IPS-15b (cell line): ENCODE measurements at regions not wholly inside any gene's neighbourhood (a gene's known extent, or its start where the extent isn't known, plus 50 kb on each side); places are given as distances from the start of the nearest gene placed in this dataset.

Experiments used
- H3K27me3 ChIP-seq: one replicate; pipeline ENCODE4 v1.6.1; 2013; ENCODE audit warnings: low read length; ENCODE audit not compliant: control insufficient read depth, insufficient read depth
- H3K36me3 ChIP-seq: one replicate; pipeline ENCODE4 v1.6.1; 2013; ENCODE audit warnings: low read length; ENCODE audit not compliant: control insufficient read depth, insufficient read depth
- H3K4me1 ChIP-seq: one replicate; pipeline ENCODE4 v1.6.1; 2013; ENCODE audit warnings: mild to moderate bottlenecking, low read length; ENCODE audit not compliant: control insufficient read depth, insufficient read depth
- H3K4me3 ChIP-seq: one replicate; pipeline ENCODE4 v1.5.1; 2013; ENCODE audit warnings: low read depth, low read length
- H3K9ac ChIP-seq: one replicate; pipeline ENCODE4 v1.6.1; 2013; ENCODE audit warnings: low read depth, mild to moderate bottlenecking, low read length
- H3K9me3 ChIP-seq: one replicate; pipeline ENCODE4 v1.6.1; 2013; ENCODE audit warnings: mild to moderate bottlenecking, low read length; ENCODE audit not compliant: control insufficient read depth, insufficient read depth

- H3K4me1 ChIP-seq, result no peaks in the 10 kb centered on the region
- H3K36me3 ChIP-seq, result no peaks in the 10 kb centered on the region
- no peak overlapping the region for H3K9ac ChIP-seq
- no peaks in the 10 kb centered on the region for H3K9me3 ChIP-seq
- no peaks in the 10 kb centered on the region for H3K27me3 ChIP-seq
- no peak overlapping the region for H3K4me3 ChIP-seq
These were observed 63.2 kb upstream of the ATP2B2 start for GRCh38 chr3:10568549-10568948.

DNA sequence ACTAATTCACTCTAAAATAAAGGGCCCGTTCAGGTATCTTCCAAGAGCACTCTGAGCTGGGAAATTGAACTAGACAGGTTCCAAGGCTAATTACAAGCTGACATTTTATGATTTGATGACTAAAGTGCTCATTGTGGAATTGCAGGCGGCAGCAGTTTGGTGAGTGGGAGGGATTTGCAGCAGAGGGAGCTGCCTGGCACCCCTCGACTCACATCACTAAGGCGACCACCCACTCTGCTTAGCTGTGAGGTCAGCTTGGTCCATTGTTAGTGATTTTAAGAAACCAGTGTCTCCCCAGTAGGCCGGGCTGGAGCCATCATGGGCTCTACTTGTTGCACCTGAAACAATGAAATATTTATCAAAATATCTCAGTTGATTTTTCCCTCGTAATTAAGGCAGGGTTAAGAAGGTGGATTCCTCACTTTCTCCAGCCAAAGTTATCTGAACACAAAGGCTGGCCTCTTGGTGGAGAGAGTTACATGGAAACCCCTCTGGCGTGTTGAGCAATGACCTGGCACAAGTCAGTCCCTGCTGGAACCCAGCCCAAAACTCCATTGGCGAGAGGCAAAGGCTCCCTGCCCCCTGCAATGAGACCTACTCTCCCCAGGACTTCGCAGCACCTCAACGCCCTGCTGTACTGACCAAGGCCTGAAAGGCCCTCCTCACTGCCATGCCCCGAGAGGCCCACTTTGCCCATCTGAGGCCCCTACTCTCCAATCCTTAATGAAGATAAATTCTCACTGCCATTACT is 65.0 kb upstream of the ATP2B2 start:
- no peaks in the 10 kb centered on the region for H3K4me1 ChIP-seq
- H3K9me3 ChIP-seq, result no peaks in the 10 kb centered on the region
- H3K4me3 ChIP-seq, result no peak overlapping the region
- H3K36me3 ChIP-seq, result no peaks in the 10 kb centered on the region
- no peak overlapping the region for H3K9ac ChIP-seq
- no peaks in the 10 kb centered on the region for H3K27me3 ChIP-seq

DNA sequence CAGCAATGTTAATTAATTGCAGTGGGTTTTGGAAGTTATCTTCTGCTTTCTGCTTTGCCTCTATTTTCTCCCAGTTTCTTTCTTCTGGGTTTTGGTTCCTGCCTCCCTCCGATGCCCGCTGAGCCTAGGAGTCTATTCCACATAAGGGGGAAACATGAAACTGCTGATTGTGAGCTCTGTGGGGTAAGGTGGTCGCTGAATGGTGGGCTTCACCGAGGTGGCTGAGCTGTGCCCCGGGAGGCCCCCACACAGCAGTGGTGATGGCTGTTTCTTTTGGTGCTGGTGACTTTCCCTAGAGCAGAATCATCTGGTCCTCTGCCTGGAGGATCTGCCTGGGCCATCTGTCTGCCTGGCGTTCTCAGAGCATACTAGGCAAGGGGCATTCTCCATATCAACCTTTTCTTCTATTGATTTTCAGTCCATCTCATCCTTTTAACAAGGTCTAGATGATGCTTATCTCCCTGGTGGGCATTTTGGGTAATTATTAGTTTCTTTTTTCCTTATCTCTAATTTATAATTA is 68.8 kb upstream of the ATP2B2 start:
- Histone ChIP-seq H3K9me3 (no peaks in the 10 kb centered on the region), H3K27me3 (no peaks in the 10 kb centered on the region), H3K9ac (no peak overlapping the region)

GRCh38 chr3:10575601-10576160 is 70.3 kb upstream of the ATP2B2 start:
- H3K36me3 ChIP-seq, result no peaks in the 10 kb centered on the region
- H3K9me3 ChIP-seq, result no peaks in the 10 kb centered on the region
- no peak overlapping the region for H3K4me3 ChIP-seq
- no peaks in the 10 kb centered on the region for H3K4me1 ChIP-seq
- H3K27me3 ChIP-seq, result no peaks in the 10 kb centered on the region
- no peak overlapping the region for H3K9ac ChIP-seq

More for the DNA sequence above, 68.8 kb upstream of the ATP2B2 start:
- Histone ChIP-seq H3K4me3 (no peak overlapping the region), H3K36me3 (no peaks in the 10 kb centered on the region), H3K4me1 (no peaks in the 10 kb centered on the region)

DNA sequence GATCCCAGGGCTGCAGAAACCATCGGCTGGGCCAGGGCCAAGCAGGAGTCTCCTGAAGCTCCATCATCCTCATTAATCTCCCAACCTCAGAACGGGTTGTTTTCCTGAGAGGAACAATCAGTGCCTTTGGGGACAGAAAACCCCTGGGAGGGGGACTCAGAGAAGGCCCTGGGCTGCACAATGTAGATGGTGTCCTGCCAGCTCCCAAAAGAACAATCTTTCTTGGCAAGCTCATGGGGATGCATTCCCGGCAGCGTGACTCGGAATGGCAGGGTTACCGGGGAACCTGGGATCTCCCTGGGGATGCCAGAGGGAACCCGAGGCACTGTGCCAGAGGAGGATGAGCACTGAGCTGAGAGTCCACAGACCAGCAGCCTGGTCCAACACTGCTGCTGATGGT is 72.1 kb upstream of the ATP2B2 start:
- no peak overlapping the region for H3K9ac ChIP-seq
- H3K4me3 ChIP-seq, result no peak overlapping the region
- no peaks in the 10 kb centered on the region for H3K36me3 ChIP-seq
- H3K4me1 ChIP-seq, result no peaks in the 10 kb centered on the region
- H3K27me3 ChIP-seq, result no peaks in the 10 kb centered on the region
- H3K9me3 ChIP-seq, result no peaks in the 10 kb centered on the region

GRCh38 chr3:10580426-10580825 is 75.0 kb upstream of the ATP2B2 start:
- Histone ChIP-seq H3K36me3 (no peaks in the 10 kb centered on the region), H3K9me3 (no peaks in the 10 kb centered on the region), H3K9ac (no peak overlapping the region), H3K4me1 (no peaks in the 10 kb centered on the region), H3K27me3 (no peaks in the 10 kb centered on the region), H3K4me3 (no peak overlapping the region)

DNA sequence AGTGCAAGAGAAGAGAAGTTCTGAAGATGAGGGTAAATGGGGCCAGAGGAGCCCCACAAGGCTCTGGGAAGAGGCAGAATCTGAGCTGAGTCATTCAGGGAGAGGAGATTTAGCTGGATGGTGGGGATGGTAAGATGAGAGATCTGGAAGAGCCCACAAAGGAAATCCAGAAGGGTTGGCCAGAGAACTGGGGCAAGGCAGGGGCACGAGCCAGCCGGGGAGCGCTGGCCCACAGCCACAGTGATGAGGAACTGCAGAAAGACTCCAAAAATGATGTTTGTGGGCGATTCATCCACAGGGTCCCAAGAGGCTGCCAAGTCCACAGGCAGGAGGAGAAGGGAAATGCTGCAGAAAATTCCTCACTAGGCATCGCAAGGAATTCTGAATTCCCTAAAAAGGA is 75.9 kb upstream of the ATP2B2 start:
- Histone ChIP-seq H3K4me1 (no peaks in the 10 kb centered on the region), H3K36me3 (no peaks in the 10 kb centered on the region), H3K9me3 (no peaks in the 10 kb centered on the region), H3K4me3 (no peak overlapping the region), H3K9ac (no peak overlapping the region), H3K27me3 (no peaks in the 10 kb centered on the region)

GRCh38 chr3:10581716-10582115 is 76.3 kb upstream of the ATP2B2 start:
- no peaks in the 10 kb centered on the region for H3K27me3 ChIP-seq
- no peaks in the 10 kb centered on the region for H3K4me1 ChIP-seq
- no peaks in the 10 kb centered on the region for H3K9me3 ChIP-seq
- H3K4me3 ChIP-seq, result no peak overlapping the region
- H3K36me3 ChIP-seq, result no peaks in the 10 kb centered on the region
- H3K9ac ChIP-seq, result no peak overlapping the region

GRCh38 chr3:10582733-10583132 is 77.3 kb upstream of the ATP2B2 start:
- Histone ChIP-seq H3K4me3 (no peak overlapping the region), H3K27me3 (no peaks in the 10 kb centered on the region), H3K36me3 (no peaks in the 10 kb centered on the region), H3K9me3 (no peaks in the 10 kb centered on the region), H3K9ac (no peak overlapping the region), H3K4me1 (no peaks in the 10 kb centered on the region)

DNA sequence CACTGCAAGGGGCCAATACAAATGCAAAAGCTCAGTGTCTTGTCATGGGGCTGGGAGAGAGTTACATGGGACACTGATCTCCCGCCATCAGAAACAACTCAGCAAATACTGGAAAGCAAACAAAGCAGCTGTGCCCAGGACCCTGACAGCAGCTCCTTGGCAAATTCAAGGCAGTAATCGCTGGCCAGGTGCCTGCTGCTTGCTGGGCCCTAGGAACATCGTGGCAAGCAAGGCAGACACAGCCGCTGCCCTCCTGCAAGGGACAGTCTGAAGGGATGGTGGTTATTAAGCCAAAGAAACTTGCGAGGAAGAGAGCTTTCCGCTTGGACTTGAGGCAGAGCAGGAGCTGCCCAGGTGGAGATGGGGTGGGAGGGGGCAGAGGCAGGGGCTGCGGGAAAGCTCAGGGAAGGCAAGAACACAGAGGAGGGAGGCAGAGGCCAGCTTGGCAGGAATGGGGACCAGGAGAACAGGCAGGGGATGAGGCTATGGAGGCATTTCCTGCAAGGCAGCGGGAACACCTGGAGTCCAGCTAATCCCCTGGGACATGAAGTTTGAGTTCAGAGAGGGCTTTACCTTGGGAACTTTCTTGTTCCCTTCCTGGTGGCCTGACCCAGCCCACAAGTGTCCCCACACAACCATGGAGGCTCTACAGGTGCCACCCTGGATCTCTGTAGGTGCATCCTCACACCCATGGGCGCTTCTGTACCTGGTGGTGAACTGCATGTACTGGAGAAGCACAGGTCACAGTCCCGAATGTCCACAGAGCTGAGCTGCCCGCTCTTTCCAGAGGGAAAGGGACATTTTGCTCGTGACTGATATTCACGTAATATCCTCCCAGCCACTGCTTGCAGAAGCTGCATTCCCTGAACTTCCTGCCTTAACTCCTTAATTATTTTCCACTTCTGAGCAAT is 78.7 kb upstream of the ATP2B2 start:
- Histone ChIP-seq H3K9ac (no peak overlapping the region), H3K4me3 (no peak overlapping the region), H3K4me1 (no peaks in the 10 kb centered on the region), H3K36me3 (no peaks in the 10 kb centered on the region), H3K27me3 (no peaks in the 10 kb centered on the region), H3K9me3 (no peaks in the 10 kb centered on the region)

- no peaks in the 10 kb centered on the region for H3K9me3 ChIP-seq
- H3K36me3 ChIP-seq, result no peaks in the 10 kb centered on the region
- H3K9ac ChIP-seq, result no peak overlapping the region
- no peaks in the 10 kb centered on the region for H3K4me1 ChIP-seq
- H3K27me3 ChIP-seq, result no peaks in the 10 kb centered on the region
- no peak overlapping the region for H3K4me3 ChIP-seq
These were observed 80.6 kb upstream of the ATP2B2 start for GRCh38 chr3:10585945-10586344.
